Stimulated activated CD8-positive, alpha-beta memory T cell treated with anti-CD3 and anti-CD28 coated beads, Interleukin-7, amount 100 ng/mL, for 1 hour (primary cell): ENCODE measurements at regions not wholly inside any gene's neighbourhood (a gene's known extent, or its start where the extent isn't known, plus 50 kb on each side); places are given as distances from the start of the nearest gene placed in this dataset.

ENCODE experiments used
- DNase-seq, 2 donors: peaks; one replicate each; pipeline ENCODE4 v3.0.0-alpha.2; 2020; ENCODE audit warnings: low read depth in 2 of 2

- no peak for DNase-seq
These were observed 61.2 kb upstream of the ALDH1A1 start for GRCh38 chr9:73014011-73014410.

- DNase-seq: no peak
These were observed 59.1 kb upstream of the ALDH1A1 start for GRCh38 chr9:73011956-73012355.

GRCh38 chr9:73011181-73011750 lies 58.4 kb upstream of the ALDH1A1 start:
- no peak for DNase-seq

DNA sequence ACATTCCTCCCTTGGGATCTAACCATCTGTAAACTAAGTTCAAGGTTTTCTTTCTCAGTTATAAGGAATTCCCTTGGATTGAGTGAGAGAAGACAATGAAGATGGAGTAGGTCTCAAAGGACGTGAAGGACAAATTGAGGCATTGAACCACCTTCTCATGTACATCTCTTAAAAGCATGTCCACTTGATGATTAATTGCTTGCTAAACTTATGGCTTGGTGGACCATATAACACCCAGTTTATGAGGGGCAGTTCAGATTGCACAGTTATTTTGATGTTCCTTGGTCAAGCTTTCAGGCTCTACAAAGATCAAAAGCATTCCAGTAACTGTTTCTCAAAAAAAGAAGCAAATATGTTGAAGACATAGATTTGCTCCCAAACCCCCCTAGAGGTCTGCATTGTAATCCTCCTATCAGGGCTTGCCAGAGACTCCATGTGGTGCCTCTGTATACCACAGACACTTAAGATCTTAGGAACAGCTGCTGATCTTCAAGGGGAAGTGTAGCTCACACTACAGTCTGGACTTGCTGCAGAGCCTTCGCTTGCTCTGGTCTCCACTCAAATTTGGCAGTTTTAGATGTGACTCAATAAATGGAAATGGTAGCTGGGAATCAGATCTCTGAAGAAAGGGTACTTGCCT lies 56.9 kb upstream of the ALDH1A1 start:
- DNase-seq: no peak

DNA sequence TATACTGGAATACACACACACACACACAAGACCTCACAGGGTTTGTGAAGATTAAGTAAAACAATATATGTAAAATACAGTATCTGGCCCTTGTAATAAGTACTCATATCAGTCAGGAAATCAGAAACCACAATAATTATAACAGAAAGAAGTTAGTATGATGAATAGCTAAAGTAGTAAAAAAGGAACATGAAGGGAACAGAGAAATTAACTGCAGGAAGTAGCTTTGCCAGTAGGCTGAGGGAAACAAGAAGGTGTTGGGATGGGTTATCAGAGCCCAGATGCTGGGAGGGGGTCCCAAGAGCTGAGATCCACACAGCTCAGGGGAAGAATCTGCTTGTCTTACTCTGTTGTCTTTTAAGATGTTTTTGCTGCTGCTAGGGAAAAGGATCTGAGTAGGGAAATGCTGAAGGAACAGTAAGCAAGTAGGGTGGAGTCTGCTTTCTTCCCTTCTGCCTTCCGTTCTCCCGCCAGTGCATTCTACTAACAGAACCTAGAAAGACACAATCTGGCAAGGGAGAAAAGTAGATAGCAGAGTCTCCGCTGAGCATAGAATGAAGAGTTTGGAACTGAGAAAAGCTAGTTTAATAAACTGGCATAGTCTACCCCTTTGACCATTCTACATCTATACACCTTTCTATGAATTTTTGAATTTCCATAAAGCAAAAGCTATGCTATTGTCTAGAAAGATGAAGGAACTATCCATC lies 55.3 kb upstream of the ALDH1A1 start:
- no peak for DNase-seq

- DNase-seq: no peak
These were observed 54.1 kb upstream of the ALDH1A1 start for GRCh38 chr9:73006986-73007385.
